DOHH2 (cell line): ENCODE measurements at regions not wholly inside any gene's neighbourhood (a gene's known extent, or its start where the extent isn't known, plus 50 kb on each side); places are given as distances from the start of the nearest gene placed in this dataset.

Experiments
- H3F3A ChIP-seq: fragments of 200-600 bp; sonication (generic), shearing (Covaris generic); 2 replicates; pipeline ENCODE4 v1.6.0; 2016; ENCODE audit warnings: antibody characterized with exemption, mild to moderate bottlenecking; ENCODE audit not compliant: control insufficient read depth, insufficient read depth
- H3K27ac ChIP-seq: fragments of 200-600 bp; sonication (generic); 2 replicates; pipeline ENCODE4 v1.5.1; 2014; ENCODE audit warnings: low read depth, mild to moderate bottlenecking, low read length, moderate library complexity
- H3K27me3 ChIP-seq: fragments of 200-600 bp; sonication (generic); 2 replicates; pipeline ENCODE4 v1.6.1; 2014; ENCODE audit warnings: mild to moderate bottlenecking, low read length, mixed read lengths; ENCODE audit not compliant: control insufficient read depth
- H3K36me3 ChIP-seq: fragments of 200-600 bp; sonication (generic); 2 replicates; pipeline ENCODE4 v1.6.1; 2014; ENCODE audit warnings: mild to moderate bottlenecking, low read length, moderate library complexity, mixed read lengths; ENCODE audit not compliant: control insufficient read depth
- H3K4me1 ChIP-seq: fragments of 200-600 bp; sonication (generic); 2 replicates; pipeline ENCODE4 v1.6.1; 2014; ENCODE audit warnings: mild to moderate bottlenecking, low read length, mixed read lengths; ENCODE audit not compliant: control insufficient read depth
- H3K4me2 ChIP-seq: fragments of 200-600 bp; sonication (generic); 2 replicates; pipeline ENCODE4 v1.6.0; 2014; ENCODE audit warnings: mild to moderate bottlenecking, low read length, moderate library complexity
- H3K4me3 ChIP-seq: fragments of 200-600 bp; sonication (generic); 2 replicates; pipeline ENCODE4 v1.5.1; 2014; ENCODE audit warnings: mild to moderate bottlenecking, low read length, mixed read lengths
- H3K79me2 ChIP-seq: fragments of 200-600 bp; sonication (generic); 2 replicates; pipeline ENCODE4 v1.6.1; 2014; ENCODE audit warnings: mild to moderate bottlenecking, low read length, mixed read lengths; ENCODE audit not compliant: control insufficient read depth
- H3K9me2 ChIP-seq: fragments of 200-600 bp; sonication (generic); replicated peaks from 2 replicates; pipeline ENCODE4 v1.6.1; 2014; ENCODE audit warnings: mild to moderate bottlenecking, low read length, mixed read lengths; ENCODE audit not compliant: control insufficient read depth
- H3K9me3 ChIP-seq: fragments of 200-600 bp; sonication (generic); 2 replicates; pipeline ENCODE4 v1.6.1; 2014; ENCODE audit warnings: antibody characterized with exemption, low read length, mixed read lengths; ENCODE audit not compliant: control insufficient read depth, insufficient read depth
- H4K20me1 ChIP-seq: fragments of 200-600 bp; sonication (generic); 2 replicates; pipeline ENCODE4 v1.6.0; 2014; ENCODE audit warnings: low read depth, mild to moderate bottlenecking, antibody characterized with exemption, low read length, moderate library complexity; ENCODE audit not compliant: control insufficient read depth, insufficient read depth
- CTCF ChIP-seq: fragments of 200-600 bp; sonication (generic); IDR thresholded peaks from one replicate; pipeline ENCODE4 v1.5.1; 2014; ENCODE audit warnings: antibody characterized with exemption, mild to moderate bottlenecking, low read depth, low read length; ENCODE audit not compliant: poor library complexity, severe bottlenecking
- EZH2phosphoT487 ChIP-seq: fragments of 200-600 bp; sonication (generic); IDR thresholded peaks from 2 replicates; pipeline ENCODE4 v1.6.1; 2017; ENCODE audit warnings: borderline replicate concordance, mild to moderate bottlenecking, antibody characterized with exemption, low read length, moderate library complexity, mixed read lengths

GRCh38 chr7:54678763-54679489, 80.1 kb downstream of the SEC61G start:
- no peaks in the 10 kb centered on the region for H3F3A ChIP-seq
- no peaks in the 10 kb centered on the region for H4K20me1 ChIP-seq
- H3K79me2 ChIP-seq, result no peaks in the 10 kb centered on the region
- H3K9me2 ChIP-seq, result no peaks in the 10 kb centered on the region
- H3K27me3 ChIP-seq, result no peaks in the 10 kb centered on the region; the same call in 1 of the 2 replicates
- no peaks in the 10 kb centered on the region for H3K9me3 ChIP-seq
- H3K4me3 ChIP-seq, result no peak overlapping the region
- no peak overlapping the region for H3K4me2 ChIP-seq
- H3K36me3 ChIP-seq, result no peaks in the 10 kb centered on the region
- no peak for TF ChIP-seq CTCF
- no peak overlapping the region for H3K27ac ChIP-seq
- H3K4me1 ChIP-seq, result no peaks in the 10 kb centered on the region

GRCh38 chr7:54674891-54675290, 84.1 kb downstream of the SEC61G start:
- no peaks in the 10 kb centered on the region for H3K36me3 ChIP-seq
- H3K4me2 ChIP-seq, result no peak overlapping the region
- no peaks in the 10 kb centered on the region for H3K9me2 ChIP-seq
- no peaks in the 10 kb centered on the region for H3F3A ChIP-seq
- no peaks in the 10 kb centered on the region for H3K27me3 ChIP-seq
- H3K4me1 ChIP-seq, result no peaks in the 10 kb centered on the region
- H3K9me3 ChIP-seq, result no peaks in the 10 kb centered on the region
- H3K4me3 ChIP-seq, result no peak overlapping the region
- H4K20me1 ChIP-seq, result no peaks in the 10 kb centered on the region
- TF ChIP-seq EZH2phosphoT487 (no peak), CTCF (no peak)
- H3K27ac ChIP-seq, result no peak overlapping the region
- H3K79me2 ChIP-seq, result no peaks in the 10 kb centered on the region

GRCh38 chr7:54672519-54672918, 86.5 kb downstream of the SEC61G start:
- H3K9me3 ChIP-seq, result no peaks in the 10 kb centered on the region
- H3K9me2 ChIP-seq, result no peaks in the 10 kb centered on the region
- H3K4me1 ChIP-seq, result no peaks in the 10 kb centered on the region
- no peaks in the 10 kb centered on the region for H3F3A ChIP-seq
- no peaks in the 10 kb centered on the region for H4K20me1 ChIP-seq
- H3K79me2 ChIP-seq, result no peaks in the 10 kb centered on the region
- TF ChIP-seq CTCF (no peak), EZH2phosphoT487 (no peak)
- no peak overlapping the region for H3K4me2 ChIP-seq
- H3K4me3 ChIP-seq, result no peak overlapping the region
- H3K27me3 ChIP-seq, result no peaks in the 10 kb centered on the region
- H3K27ac ChIP-seq, result no peak overlapping the region
- H3K36me3 ChIP-seq, result no peaks in the 10 kb centered on the region
